PC-9 (cell line): ENCODE measurements at regions not wholly inside any gene's neighbourhood (a gene's known extent, or its start where the extent isn't known, plus 50 kb on each side); places are given as distances from the start of the nearest gene placed in this dataset.

Experiments used
- EZH2 ChIP-seq: fragments of 200-600 bp; sonication (generic); IDR thresholded peaks from 2 replicates; pipeline ENCODE4 v1.8.0; 2017; ENCODE audit warnings: antibody characterized with exemption, low read depth
- TF ChIP-seq, protein P1 (sequence below): fragments of 200-600 bp; sonication (generic); conservative IDR thresholded peaks from 2 replicates; pipeline ENCODE4 v1.6.1; 2017; ENCODE audit warnings: mixed run types, antibody characterized with exemption, mild to moderate bottlenecking, moderate library complexity

DNA sequence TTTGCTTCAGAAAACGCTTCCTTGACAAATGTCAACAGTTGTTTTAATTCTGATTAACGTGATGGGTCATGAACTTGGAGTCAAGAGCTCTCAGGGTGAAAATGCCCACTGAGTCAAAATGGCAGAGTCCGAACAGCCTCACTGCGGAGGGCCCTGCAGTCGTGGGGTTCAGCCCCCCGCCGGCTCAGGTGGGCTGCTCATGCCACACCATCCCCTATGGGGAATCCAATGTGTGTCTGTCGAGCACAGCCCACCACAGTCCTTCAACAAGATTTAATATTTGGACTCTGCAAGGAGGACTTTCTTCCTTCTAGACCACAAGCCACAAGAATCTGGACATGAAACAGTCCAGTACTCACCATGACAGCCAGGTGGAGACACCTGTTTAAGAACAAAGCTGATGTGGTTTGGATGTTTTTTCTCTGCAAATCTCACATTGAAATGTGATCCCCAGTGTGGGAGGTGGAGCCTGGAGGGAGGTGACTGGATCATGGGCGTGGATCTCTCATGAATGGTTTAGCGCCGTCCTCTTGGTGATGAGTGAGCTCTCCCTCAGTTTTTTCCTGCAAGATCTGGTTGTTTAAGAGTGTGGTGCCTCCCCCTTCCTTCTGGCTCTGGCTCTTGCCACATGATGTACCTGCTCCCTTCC lies 201.0 kb downstream of the NDUFA10 start:
- TF ChIP-seq, protein P1, sequence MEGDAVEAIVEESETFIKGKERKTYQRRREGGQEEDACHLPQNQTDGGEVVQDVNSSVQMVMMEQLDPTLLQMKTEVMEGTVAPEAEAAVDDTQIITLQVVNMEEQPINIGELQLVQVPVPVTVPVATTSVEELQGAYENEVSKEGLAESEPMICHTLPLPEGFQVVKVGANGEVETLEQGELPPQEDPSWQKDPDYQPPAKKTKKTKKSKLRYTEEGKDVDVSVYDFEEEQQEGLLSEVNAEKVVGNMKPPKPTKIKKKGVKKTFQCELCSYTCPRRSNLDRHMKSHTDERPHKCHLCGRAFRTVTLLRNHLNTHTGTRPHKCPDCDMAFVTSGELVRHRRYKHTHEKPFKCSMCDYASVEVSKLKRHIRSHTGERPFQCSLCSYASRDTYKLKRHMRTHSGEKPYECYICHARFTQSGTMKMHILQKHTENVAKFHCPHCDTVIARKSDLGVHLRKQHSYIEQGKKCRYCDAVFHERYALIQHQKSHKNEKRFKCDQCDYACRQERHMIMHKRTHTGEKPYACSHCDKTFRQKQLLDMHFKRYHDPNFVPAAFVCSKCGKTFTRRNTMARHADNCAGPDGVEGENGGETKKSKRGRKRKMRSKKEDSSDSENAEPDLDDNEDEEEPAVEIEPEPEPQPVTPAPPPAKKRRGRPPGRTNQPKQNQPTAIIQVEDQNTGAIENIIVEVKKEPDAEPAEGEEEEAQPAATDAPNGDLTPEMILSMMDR = peak; percentile 62
- TF ChIP-seq EZH2 = no peak
